Mesendoderm (in vitro differentiated cells): ENCODE measurements at regions not wholly inside any gene's neighbourhood (a gene's known extent, or its start where the extent isn't known, plus 50 kb on each side); places are given as distances from the start of the nearest gene placed in this dataset.

ENCODE experiments used
- DNase-seq: peaks from one replicate; pipeline ENCODE4 v3.0.0; 2013
- H2AK5ac ChIP-seq: 2 replicates; pipeline ENCODE4 v1.6.1; 2013; ENCODE audit warnings: low read length, inconsistent platforms
- H2BK120ac ChIP-seq: 2 replicates; pipeline ENCODE4 v1.6.1; 2013; ENCODE audit warnings: low read depth, mild to moderate bottlenecking, low read length, moderate library complexity, mixed read lengths
- H2BK15ac ChIP-seq: replicated peaks from 2 replicates; pipeline ENCODE4 v1.6.1; 2013; ENCODE audit warnings: low read depth, mild to moderate bottlenecking, moderate library complexity
- H2BK5ac ChIP-seq: 2 replicates; pipeline ENCODE4 v1.6.1; 2013; ENCODE audit warnings: low read length, inconsistent platforms
- H3K18ac ChIP-seq: 2 replicates; pipeline ENCODE4 v1.6.1; 2013; ENCODE audit warnings: mild to moderate bottlenecking, low read length, mixed read lengths
- H3K23ac ChIP-seq: one replicate; pipeline ENCODE4 v1.6.1; 2013; ENCODE audit warnings: low read length
- H3K27ac ChIP-seq: 2 replicates; pipeline ENCODE4 v1.5.1; 2013; ENCODE audit warnings: low read depth, mild to moderate bottlenecking, inconsistent platforms, low read length, moderate library complexity
- H3K27me3 ChIP-seq: 2 replicates; pipeline ENCODE4 v1.6.1; 2013; ENCODE audit warnings: low read length, control low read depth, mild to moderate bottlenecking, inconsistent platforms; ENCODE audit not compliant: insufficient read depth, poor library complexity
- H3K36me3 ChIP-seq: 2 replicates; pipeline ENCODE4 v1.6.1; 2013; ENCODE audit warnings: low read length, inconsistent platforms; ENCODE audit not compliant: control insufficient read depth, insufficient read depth
- H3K4ac ChIP-seq: one replicate; pipeline ENCODE4 v1.6.1; 2013; ENCODE audit warnings: low read depth, mild to moderate bottlenecking, low read length, moderate library complexity
- H3K4me1 ChIP-seq: 2 replicates; pipeline ENCODE4 v1.6.1; 2013; ENCODE audit warnings: low read depth, low read length, inconsistent platforms; ENCODE audit not compliant: control insufficient read depth
- H3K4me2 ChIP-seq: 2 replicates; pipeline ENCODE4 v1.6.1; 2013; ENCODE audit warnings: low read length
- H3K4me3 ChIP-seq: 2 replicates; pipeline ENCODE4 v1.5.1; 2013; ENCODE audit warnings: mild to moderate bottlenecking, low read length
- H3K56ac ChIP-seq: one replicate; pipeline ENCODE4 v1.6.1; 2013; ENCODE audit warnings: low read length
- H3K79me1 ChIP-seq: 2 replicates; pipeline ENCODE4 v1.6.1; 2013; ENCODE audit warnings: low read length, inconsistent platforms
- H3K79me2 ChIP-seq: 2 replicates; pipeline ENCODE4 v1.6.1; 2013; ENCODE audit warnings: mild to moderate bottlenecking, low read length; ENCODE audit not compliant: control insufficient read depth, insufficient read depth
- H3K9ac ChIP-seq: 2 replicates; pipeline ENCODE4 v1.6.1; 2013; ENCODE audit warnings: low read length, inconsistent platforms
- H4K5ac ChIP-seq: one replicate; pipeline ENCODE4 v1.6.1; 2013; ENCODE audit warnings: low read length
- H4K8ac ChIP-seq: one replicate; pipeline ENCODE4 v1.6.1; 2013; ENCODE audit warnings: low read depth, mild to moderate bottlenecking, control low read depth, low read length, moderate library complexity
- whole genome bisulfite sequencing: extraction: QIAGEN DNeasy Blood & Tissue Kit; methylation state at CpG from one replicate; pipeline ENCODE4 v1.1.7; 2013; ENCODE audit warnings: low lambda C conversion rate, missing lambda C conversion rate; ENCODE audit not compliant: insufficient coverage; ENCODE audit errors: extremely low coverage; 5-methylcytosine and 5-hydroxymethylcytosine counted together

DNA sequence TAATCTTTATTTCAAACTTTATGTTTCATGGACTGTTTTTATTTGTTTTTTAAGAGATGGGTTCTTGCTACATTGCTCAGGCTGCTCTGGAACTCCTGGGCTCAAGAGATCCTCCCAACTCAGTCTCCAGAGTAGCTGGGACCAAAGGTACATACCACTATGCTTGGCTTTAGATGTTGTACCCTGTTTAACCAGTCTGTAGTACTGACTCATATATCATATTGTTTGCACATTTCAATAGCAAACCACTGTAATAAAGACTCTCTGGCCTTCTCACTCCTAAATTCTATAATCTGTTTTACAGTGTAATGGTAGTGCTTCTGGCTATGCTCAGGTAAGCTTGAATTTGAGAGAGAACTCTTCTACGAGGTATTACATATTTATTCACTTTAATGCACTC lies 413.6 kb upstream of the PCDH15 start:
- H3K36me3 ChIP-seq: no peaks in the 10 kb centered on the region
- H3K4me1 ChIP-seq: no peaks in the 10 kb centered on the region
- no peak overlapping the region for H3K9ac ChIP-seq
- H3K23ac ChIP-seq: no peak overlapping the region
- DNase-seq: no peak
- H2BK120ac ChIP-seq: no peak overlapping the region
- no peak overlapping the region for H3K4me3 ChIP-seq
- H3K27ac ChIP-seq: no peak overlapping the region
- no peak overlapping the region for H2BK5ac ChIP-seq
- H3K27me3 ChIP-seq: no peaks in the 10 kb centered on the region
- no peaks in the 10 kb centered on the region for H3K79me2 ChIP-seq
- no peaks in the 10 kb centered on the region for H3K79me1 ChIP-seq
- no peak overlapping the region for H3K18ac ChIP-seq
- H3K4me2 ChIP-seq: no peak overlapping the region
- H3K56ac ChIP-seq: no peak overlapping the region
- no peak overlapping the region for H4K8ac ChIP-seq
- no peak overlapping the region for H2AK5ac ChIP-seq
- H3K4ac ChIP-seq: no peak overlapping the region
- no peak overlapping the region for H4K5ac ChIP-seq
- H2BK15ac ChIP-seq: no peak overlapping the region
- no CpG with 5 or more reads among the region's 1 CpG for WGBS

DNA sequence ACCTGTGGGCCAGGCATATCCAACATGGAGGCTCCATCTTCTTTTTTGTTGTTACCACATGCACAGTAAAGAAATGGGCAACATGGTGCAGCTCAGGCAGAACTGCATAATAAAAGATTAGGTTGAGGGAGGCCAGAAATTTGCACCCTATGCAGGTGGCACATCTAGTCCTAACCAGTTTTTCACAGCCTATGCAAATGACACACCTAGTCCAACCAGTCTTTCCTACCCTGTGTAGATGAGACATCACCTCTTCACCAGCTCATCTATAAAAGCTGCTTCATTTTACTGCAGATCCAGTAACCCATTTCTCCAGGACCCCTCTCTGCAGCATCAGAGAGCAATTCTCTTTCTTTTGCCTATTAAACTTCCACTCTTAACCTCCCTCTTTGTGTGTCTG lies 411.0 kb upstream of the PCDH15 start:
- Histone ChIP-seq H2BK15ac (no peak overlapping the region), H3K36me3 (no peaks in the 10 kb centered on the region), H3K4me3 (no peak overlapping the region), H2BK5ac (no peak overlapping the region), H3K9ac (no peak overlapping the region), H3K56ac (no peak overlapping the region), H4K8ac (no peak overlapping the region), H4K5ac (no peak overlapping the region), H3K79me2 (no peaks in the 10 kb centered on the region), H3K27me3 (no peaks in the 10 kb centered on the region), H3K4ac (no peak overlapping the region), H3K23ac (no peak overlapping the region), H3K18ac (no peak overlapping the region), H3K79me1 (no peaks in the 10 kb centered on the region), H3K27ac (no peak overlapping the region), H3K4me2 (no peak overlapping the region), H3K4me1 (no peaks in the 10 kb centered on the region), H2AK5ac (no peak overlapping the region), H2BK120ac (no peak overlapping the region)
- no peak for DNase-seq

DNA sequence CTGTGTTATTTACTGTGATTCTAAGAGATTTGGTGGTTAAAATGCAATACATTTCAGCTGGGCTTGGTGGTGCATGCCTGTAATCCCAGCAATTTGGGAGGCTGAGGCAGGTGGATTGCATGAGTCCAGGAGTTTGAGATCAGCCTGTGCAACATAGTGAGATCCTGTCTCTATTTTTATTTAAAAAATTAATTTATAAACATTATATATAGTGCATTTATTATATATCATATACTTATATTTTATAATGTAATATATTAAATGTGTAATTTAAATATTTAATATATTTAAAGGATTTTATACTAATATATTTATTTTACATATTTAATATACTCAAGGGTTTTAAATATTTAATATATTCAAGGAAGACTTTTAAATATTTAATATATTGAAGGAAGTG lies 402.8 kb upstream of the PCDH15 start:
- H3K36me3 ChIP-seq: no peaks in the 10 kb centered on the region
- H3K4ac ChIP-seq: no peak overlapping the region
- H3K27me3 ChIP-seq: no peaks in the 10 kb centered on the region
- H2BK120ac ChIP-seq: no peak overlapping the region
- no peak overlapping the region for H3K23ac ChIP-seq
- H3K4me1 ChIP-seq: no peaks in the 10 kb centered on the region
- H3K79me1 ChIP-seq: no peaks in the 10 kb centered on the region
- no peak overlapping the region for H3K56ac ChIP-seq
- no peak overlapping the region for H3K18ac ChIP-seq
- H3K9ac ChIP-seq: no peak overlapping the region
- H4K8ac ChIP-seq: no peak overlapping the region
- H3K27ac ChIP-seq: no peak overlapping the region
- H4K5ac ChIP-seq: no peak overlapping the region
- no peak overlapping the region for H2BK5ac ChIP-seq
- H2BK15ac ChIP-seq: no peak overlapping the region
- no peak overlapping the region for H2AK5ac ChIP-seq
- H3K79me2 ChIP-seq: no peaks in the 10 kb centered on the region
- no peak overlapping the region for H3K4me3 ChIP-seq
- no peak for DNase-seq
- H3K4me2 ChIP-seq: no peak overlapping the region

DNA sequence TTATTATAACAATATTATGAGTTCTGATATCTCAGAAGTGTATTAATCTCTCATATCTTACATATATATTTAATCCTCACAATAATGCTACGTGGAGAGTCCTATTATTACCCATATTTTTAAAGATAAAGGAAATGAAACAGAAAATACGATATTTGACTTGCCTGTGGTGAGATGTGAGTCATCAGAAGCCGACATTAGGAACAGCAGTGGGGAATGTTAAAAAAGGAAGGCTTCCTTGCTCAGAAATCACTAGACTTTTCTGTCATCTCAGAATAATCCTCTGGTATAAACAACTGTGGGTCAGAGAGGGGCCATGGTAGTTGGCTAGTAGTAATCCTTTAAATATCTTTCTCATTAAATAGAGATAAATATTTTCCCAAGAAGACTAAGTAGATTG lies 402.3 kb upstream of the PCDH15 start:
- H3K79me2 ChIP-seq: no peaks in the 10 kb centered on the region
- H3K4me2 ChIP-seq: no peak overlapping the region
- no peak overlapping the region for H3K23ac ChIP-seq
- H3K4me1 ChIP-seq: no peaks in the 10 kb centered on the region
- H3K27me3 ChIP-seq: no peaks in the 10 kb centered on the region
- DNase-seq: no peak
- H3K56ac ChIP-seq: no peak overlapping the region
- H2BK120ac ChIP-seq: no peak overlapping the region
- H2BK5ac ChIP-seq: no peak overlapping the region
- no CpG with 5 or more reads among the region's 3 CpGs for WGBS
- H3K36me3 ChIP-seq: no peaks in the 10 kb centered on the region
- no peak overlapping the region for H3K9ac ChIP-seq
- H2AK5ac ChIP-seq: no peak overlapping the region
- no peak overlapping the region for H4K8ac ChIP-seq
- H3K27ac ChIP-seq: no peak overlapping the region
- H4K5ac ChIP-seq: no peak overlapping the region
- no peak overlapping the region for H3K4ac ChIP-seq
- H3K18ac ChIP-seq: no peak overlapping the region
- no peak overlapping the region for H3K4me3 ChIP-seq
- no peak overlapping the region for H2BK15ac ChIP-seq
- H3K79me1 ChIP-seq: no peaks in the 10 kb centered on the region

DNA sequence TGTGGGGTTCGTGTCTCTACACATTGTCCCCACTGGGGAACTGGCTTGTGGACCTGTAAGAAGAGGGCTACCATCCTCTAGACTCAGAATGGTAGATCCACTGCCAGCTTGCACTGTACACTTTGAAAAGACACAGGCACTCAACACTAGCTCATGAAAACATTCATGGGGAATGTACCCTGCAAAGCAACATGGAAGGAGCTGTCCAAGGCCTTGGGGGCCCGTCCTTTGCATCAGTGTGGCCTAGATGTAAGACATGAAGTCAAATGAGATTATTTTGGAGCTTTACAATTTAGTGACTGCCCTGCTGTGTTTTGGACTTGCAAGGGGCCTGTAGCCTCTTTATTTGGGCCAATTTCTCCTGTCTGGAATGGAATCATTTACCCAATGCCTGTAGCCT lies 399.0 kb upstream of the PCDH15 start:
- WGBS: no CpG with 5 or more reads among the region's 2 CpGs
- no peak overlapping the region for H2BK5ac ChIP-seq

DNA sequence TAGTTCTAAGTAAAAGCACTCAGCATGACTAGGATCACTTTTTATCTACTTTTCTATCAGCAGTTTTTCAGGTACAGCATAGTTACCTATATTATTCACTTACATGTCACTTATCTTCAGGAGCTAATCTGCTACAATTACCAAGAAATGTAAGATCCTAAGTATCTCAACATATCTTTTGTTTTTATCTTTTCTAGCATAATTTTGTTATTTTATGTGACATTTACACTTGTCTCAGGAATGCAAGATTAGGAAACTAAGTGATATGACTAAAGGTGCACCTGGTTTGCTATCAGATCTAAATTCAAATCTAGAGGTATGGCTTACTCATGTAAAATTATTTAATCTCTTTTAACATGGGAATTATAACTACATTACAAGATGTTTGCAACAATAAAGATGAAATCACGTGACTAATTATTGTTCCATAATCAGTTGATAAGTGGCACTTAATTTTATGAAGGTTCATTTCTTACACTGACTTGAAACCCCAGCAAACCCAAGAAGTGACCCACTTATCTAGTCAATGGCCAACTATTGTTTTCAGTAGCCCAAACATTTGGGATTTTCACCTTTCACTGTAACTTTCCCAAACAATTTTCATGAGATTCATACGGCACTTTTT lies 390.3 kb upstream of the PCDH15 start:
- WGBS: no CpG with 5 or more reads among the region's 2 CpGs
- no peak overlapping the region for H3K23ac ChIP-seq
- no peaks in the 10 kb centered on the region for H3K4me1 ChIP-seq
- no peaks in the 10 kb centered on the region for H3K27me3 ChIP-seq
- H3K4me2 ChIP-seq: no peak overlapping the region
- no peaks in the 10 kb centered on the region for H3K79me2 ChIP-seq
- H2BK120ac ChIP-seq: no peak overlapping the region
- peak; percentile 29 for DNase-seq
- H2BK15ac ChIP-seq: no peak overlapping the region
- H3K9ac ChIP-seq: no peak overlapping the region
- no peak overlapping the region for H4K8ac ChIP-seq
- H3K18ac ChIP-seq: no peak overlapping the region
- H4K5ac ChIP-seq: no peak overlapping the region
- no peak overlapping the region for H3K27ac ChIP-seq
- no peak overlapping the region for H2AK5ac ChIP-seq
- H3K79me1 ChIP-seq: no peaks in the 10 kb centered on the region
- no peak overlapping the region for H3K4me3 ChIP-seq
- no peak overlapping the region for H3K56ac ChIP-seq
- H3K4ac ChIP-seq: no peak overlapping the region
- H3K36me3 ChIP-seq: no peaks in the 10 kb centered on the region
- H2BK5ac ChIP-seq: no peak overlapping the region

More for the DNA sequence above, 399.0 kb upstream of the PCDH15 start:
- no peak overlapping the region for H3K9ac ChIP-seq
- H2BK15ac ChIP-seq: no peak overlapping the region
- no peak overlapping the region for H3K4me3 ChIP-seq
- H3K4me1 ChIP-seq: no peaks in the 10 kb centered on the region
- H4K5ac ChIP-seq: no peak overlapping the region
- no peaks in the 10 kb centered on the region for H3K36me3 ChIP-seq
- no peak overlapping the region for H3K23ac ChIP-seq
- no peak for DNase-seq
- no peaks in the 10 kb centered on the region for H3K79me1 ChIP-seq
- no peaks in the 10 kb centered on the region for H3K79me2 ChIP-seq
- no peak overlapping the region for H3K4ac ChIP-seq
- H2AK5ac ChIP-seq: no peak overlapping the region
- H3K4me2 ChIP-seq: no peak overlapping the region
- no peak overlapping the region for H4K8ac ChIP-seq
- no peak overlapping the region for H3K18ac ChIP-seq
- H3K56ac ChIP-seq: no peak overlapping the region
- no peak overlapping the region for H3K27ac ChIP-seq
- no peaks in the 10 kb centered on the region for H3K27me3 ChIP-seq
- no peak overlapping the region for H2BK120ac ChIP-seq
